ENCODE measurements at regions not wholly inside any gene's neighbourhood (a gene's known extent, or its start where the extent isn't known, plus 50 kb on each side); places are given as distances from the start of the nearest gene placed in this dataset.

DNA sequence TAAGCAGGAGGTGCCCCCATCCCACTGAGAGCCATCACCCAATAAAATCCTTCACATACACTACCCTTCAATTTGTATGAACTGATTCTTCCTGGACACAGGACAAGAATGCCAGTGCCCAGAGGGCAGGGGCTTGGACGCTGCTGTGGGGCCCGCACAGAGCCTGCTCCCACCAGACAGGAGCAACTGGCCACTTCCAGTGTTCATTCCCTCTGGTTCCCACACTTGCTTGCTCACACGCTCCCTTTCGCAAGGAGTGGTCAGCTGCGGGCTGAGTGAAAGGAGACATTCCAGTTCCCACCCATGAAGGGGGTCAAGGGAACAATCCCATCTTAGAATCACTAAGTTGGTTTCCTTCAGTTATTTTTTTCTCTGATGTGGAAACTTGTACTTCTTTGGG, 314.5 kb upstream of the ACO1 start:
- Histone ChIP-seq H3K4me3 (ENCODE audit: low read length) (no peak overlapping the region), H3K79me2 (ENCODE audit: control insufficient read depth, low read length) (no peaks in the 10 kb centered on the region), H3K27ac (ENCODE audit: low read depth, low read length) (no peak overlapping the region), H3K9me2 (replicated peaks; ENCODE audit: control insufficient read depth, low read length) (no peaks in the 10 kb centered on the region), H4K20me1 (ENCODE audit: control insufficient read depth, insufficient read depth, low read depth, low read length) (no peaks in the 10 kb centered on the region), H3K4me2 (ENCODE audit: low read length) (no peak overlapping the region), H3K9me3 (ENCODE audit: control insufficient read depth, insufficient read depth, low read length) (no peaks in the 10 kb centered on the region), H3F3A (ENCODE audit: control insufficient read depth, insufficient read depth) (no peaks in the 10 kb centered on the region), H3K4me1 (ENCODE audit: control insufficient read depth, low read length) (no peaks in the 10 kb centered on the region), H3K36me3 (ENCODE audit: control insufficient read depth, low read length) (no peaks in the 10 kb centered on the region), H3K27me3 (ENCODE audit: control insufficient read depth, low read length) (no peaks in the 10 kb centered on the region)
- TF ChIP-seq, protein P1, sequence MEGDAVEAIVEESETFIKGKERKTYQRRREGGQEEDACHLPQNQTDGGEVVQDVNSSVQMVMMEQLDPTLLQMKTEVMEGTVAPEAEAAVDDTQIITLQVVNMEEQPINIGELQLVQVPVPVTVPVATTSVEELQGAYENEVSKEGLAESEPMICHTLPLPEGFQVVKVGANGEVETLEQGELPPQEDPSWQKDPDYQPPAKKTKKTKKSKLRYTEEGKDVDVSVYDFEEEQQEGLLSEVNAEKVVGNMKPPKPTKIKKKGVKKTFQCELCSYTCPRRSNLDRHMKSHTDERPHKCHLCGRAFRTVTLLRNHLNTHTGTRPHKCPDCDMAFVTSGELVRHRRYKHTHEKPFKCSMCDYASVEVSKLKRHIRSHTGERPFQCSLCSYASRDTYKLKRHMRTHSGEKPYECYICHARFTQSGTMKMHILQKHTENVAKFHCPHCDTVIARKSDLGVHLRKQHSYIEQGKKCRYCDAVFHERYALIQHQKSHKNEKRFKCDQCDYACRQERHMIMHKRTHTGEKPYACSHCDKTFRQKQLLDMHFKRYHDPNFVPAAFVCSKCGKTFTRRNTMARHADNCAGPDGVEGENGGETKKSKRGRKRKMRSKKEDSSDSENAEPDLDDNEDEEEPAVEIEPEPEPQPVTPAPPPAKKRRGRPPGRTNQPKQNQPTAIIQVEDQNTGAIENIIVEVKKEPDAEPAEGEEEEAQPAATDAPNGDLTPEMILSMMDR (IDR thresholded peaks at IDR 0.05; ENCODE audit: low read depth, low read length, poor library complexity, severe bottlenecking): no peak
- TF ChIP-seq EZH2phosphoT487 (IDR thresholded peaks at IDR 0.05; ENCODE audit: borderline replicate concordance, low read length): no peak

DNA sequence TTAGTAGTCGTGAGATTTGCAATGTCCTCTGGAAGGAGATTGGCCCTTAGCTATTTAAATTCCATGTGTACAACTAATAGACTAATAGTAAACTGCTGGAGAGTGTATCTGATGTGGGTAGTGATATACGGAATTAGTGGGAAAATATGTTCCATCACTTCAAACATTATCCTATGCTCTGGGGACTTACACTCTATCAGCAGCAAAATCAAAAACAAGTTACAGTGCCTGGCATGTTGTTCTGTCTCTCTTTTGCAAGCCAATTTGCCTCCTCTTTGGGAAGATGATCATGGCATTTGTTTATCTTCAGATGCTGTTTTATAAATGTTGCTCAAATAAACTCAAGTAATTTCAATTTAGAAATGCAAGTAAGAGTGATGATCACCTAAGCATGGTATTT, 311.9 kb upstream of the ACO1 start:
- no peaks in the 10 kb centered on the region for H3K27me3 ChIP-seq (ENCODE audit: control insufficient read depth, low read length)
- no peak overlapping the region for H3K27ac ChIP-seq (ENCODE audit: low read depth, low read length)
- H3K4me3 ChIP-seq (ENCODE audit: low read length): no peak overlapping the region
- H3K36me3 ChIP-seq (ENCODE audit: control insufficient read depth, low read length): no peaks in the 10 kb centered on the region
- no peaks in the 10 kb centered on the region for H3K9me2 ChIP-seq (replicated peaks; ENCODE audit: control insufficient read depth, low read length)
- no peak for TF ChIP-seq EZH2phosphoT487 (IDR thresholded peaks at IDR 0.05; ENCODE audit: borderline replicate concordance, low read length)
- TF ChIP-seq, protein P1 (IDR thresholded peaks at IDR 0.05; ENCODE audit: low read depth, low read length, poor library complexity, severe bottlenecking): no peak
- H3K4me1 ChIP-seq (ENCODE audit: control insufficient read depth, low read length): no peaks in the 10 kb centered on the region
- no peak overlapping the region for H3K4me2 ChIP-seq (ENCODE audit: low read length)
- H3K79me2 ChIP-seq (ENCODE audit: control insufficient read depth, low read length): no peaks in the 10 kb centered on the region
- no peaks in the 10 kb centered on the region for H3K9me3 ChIP-seq (ENCODE audit: control insufficient read depth, insufficient read depth, low read length)
- H3F3A ChIP-seq (ENCODE audit: control insufficient read depth, insufficient read depth): no peaks in the 10 kb centered on the region
- H4K20me1 ChIP-seq (ENCODE audit: control insufficient read depth, insufficient read depth, low read depth, low read length): no peaks in the 10 kb centered on the region

DNA sequence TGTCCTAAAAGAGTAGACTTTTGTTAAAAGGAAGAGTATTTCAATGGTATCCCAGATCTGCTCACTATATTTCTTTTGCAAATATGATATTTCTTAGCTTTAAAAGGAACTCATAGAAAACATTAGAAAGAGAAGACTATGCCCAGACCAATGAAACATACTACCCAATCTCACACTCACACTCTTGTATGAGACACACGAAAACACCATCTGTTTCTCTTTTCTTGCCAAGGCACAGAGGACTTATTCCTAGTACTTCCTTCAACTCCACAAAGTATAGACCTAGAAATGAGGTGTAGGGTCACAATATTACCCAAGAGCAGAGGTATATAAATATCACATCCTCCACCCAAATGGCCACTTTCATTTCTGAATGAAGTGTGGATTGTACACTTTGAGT, 292.4 kb upstream of the ACO1 start:
- H3K27me3 ChIP-seq (ENCODE audit: control insufficient read depth, low read length): no peaks in the 10 kb centered on the region
- H4K20me1 ChIP-seq (ENCODE audit: control insufficient read depth, insufficient read depth, low read depth, low read length): no peaks in the 10 kb centered on the region
- H3K27ac ChIP-seq (ENCODE audit: low read depth, low read length): no peak overlapping the region
- TF ChIP-seq, protein P1 (IDR thresholded peaks at IDR 0.05; ENCODE audit: low read depth, low read length, poor library complexity, severe bottlenecking): no peak
- no peak for TF ChIP-seq EZH2phosphoT487 (IDR thresholded peaks at IDR 0.05; ENCODE audit: borderline replicate concordance, low read length)
- no peaks in the 10 kb centered on the region for H3K79me2 ChIP-seq (ENCODE audit: control insufficient read depth, low read length)
- H3K4me1 ChIP-seq (ENCODE audit: control insufficient read depth, low read length): no peaks in the 10 kb centered on the region
- H3F3A ChIP-seq (ENCODE audit: control insufficient read depth, insufficient read depth): no peaks in the 10 kb centered on the region
- H3K9me2 ChIP-seq (replicated peaks; ENCODE audit: control insufficient read depth, low read length): no peaks in the 10 kb centered on the region
- H3K4me3 ChIP-seq (ENCODE audit: low read length): no peak overlapping the region
- no peaks in the 10 kb centered on the region for H3K9me3 ChIP-seq (ENCODE audit: control insufficient read depth, insufficient read depth, low read length)
- H3K36me3 ChIP-seq (ENCODE audit: control insufficient read depth, low read length): no peaks in the 10 kb centered on the region
- H3K4me2 ChIP-seq (ENCODE audit: low read length): no peak overlapping the region

DNA sequence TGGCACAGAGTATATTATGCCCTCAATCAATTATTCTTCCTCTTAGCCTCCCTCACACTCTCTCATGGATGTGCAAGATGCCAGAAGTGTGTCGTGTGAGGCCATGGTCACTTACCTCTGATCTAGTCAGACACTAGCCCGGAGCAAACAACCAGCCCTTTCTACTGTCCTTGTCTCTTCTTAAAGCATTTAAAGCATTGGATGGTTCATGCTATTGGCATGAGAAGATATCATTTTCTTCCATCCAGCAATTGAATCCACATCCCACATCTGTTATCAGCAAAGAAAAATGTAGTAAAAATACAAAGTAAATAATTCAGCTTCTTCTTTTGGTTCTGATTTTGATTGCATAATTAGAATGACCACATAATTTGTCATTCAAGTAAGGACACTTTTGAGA, 267.2 kb upstream of the ACO1 start:
- Histone ChIP-seq H3K4me1 (ENCODE audit: control insufficient read depth, low read length) (no peaks in the 10 kb centered on the region), H3K9me2 (replicated peaks; ENCODE audit: control insufficient read depth, low read length) (no peaks in the 10 kb centered on the region), H3K4me2 (ENCODE audit: low read length) (no peak overlapping the region), H3K27ac (ENCODE audit: low read depth, low read length) (no peak overlapping the region), H3K4me3 (ENCODE audit: low read length) (no peak overlapping the region), H3K27me3 (ENCODE audit: control insufficient read depth, low read length) (no peaks in the 10 kb centered on the region), H3F3A (ENCODE audit: control insufficient read depth, insufficient read depth) (no peaks in the 10 kb centered on the region), H4K20me1 (ENCODE audit: control insufficient read depth, insufficient read depth, low read depth, low read length) (no peaks in the 10 kb centered on the region), H3K9me3 (ENCODE audit: control insufficient read depth, insufficient read depth, low read length) (no peaks in the 10 kb centered on the region), H3K36me3 (ENCODE audit: control insufficient read depth, low read length) (no peaks in the 10 kb centered on the region), H3K79me2 (ENCODE audit: control insufficient read depth, low read length) (no peaks in the 10 kb centered on the region)
- TF ChIP-seq EZH2phosphoT487 (IDR thresholded peaks at IDR 0.05; ENCODE audit: borderline replicate concordance, low read length): no peak
- TF ChIP-seq, protein P1 (IDR thresholded peaks at IDR 0.05; ENCODE audit: low read depth, low read length, poor library complexity, severe bottlenecking): no peak

All from DOHH2 (cell line).